CD14-positive monocyte (primary cell): ENCODE measurements at regions not wholly inside any gene's neighbourhood (a gene's known extent, or its start where the extent isn't known, plus 50 kb on each side); places are given as distances from the start of the nearest gene placed in this dataset.
"Not testable (repeated sequence)": the region's sequence is repeated elsewhere in the genome, so short reads cannot be mapped to it uniquely, and the experiment has no call there.

Experiments used
- DNase-seq, 3 donors: peaks; one replicate each; pipeline ENCODE4 v3.0.0-alpha.2; 2011 to 2022
- H2AFZ ChIP-seq: 2 replicates; pipeline ENCODE4 v1.6.0; 2012; ENCODE audit warnings: mild to moderate bottlenecking, low read depth, low read length, inconsistent platforms; ENCODE audit not compliant: insufficient read depth, poor library complexity, severe bottlenecking
- H3K27ac ChIP-seq, 2 donors: 1 replicate in 1 of 2; 2 replicates in 1 of 2; pipeline ENCODE4 v1.5.1; 2012 to 2013; ENCODE audit warnings: low read length in 2 of 2, control low read depth in 1 of 2, inconsistent platforms in 1 of 2, low read depth in 1 of 2, mild to moderate bottlenecking in 1 of 2
- H3K27me3 ChIP-seq, 2 donors: one replicate each; pipeline versions ENCODE4 v1.6.0 to v1.6.1; 2011 to 2013; ENCODE audit warnings: low read length in 2 of 2; ENCODE audit not compliant: control insufficient read depth in 2 of 2, insufficient read depth in 2 of 2
- H3K36me3 ChIP-seq, 2 donors: replicated peaks in 1 of 2; 1 replicate in 1 of 2; 2 replicates in 1 of 2; pipeline versions ENCODE4 v1.5.1 to v1.6.1; 2012 to 2013; ENCODE audit warnings: low read length in 2 of 2, control low read depth in 1 of 2, inconsistent platforms in 1 of 2, mild to moderate bottlenecking in 1 of 2; ENCODE audit not compliant: insufficient read depth in 2 of 2, control insufficient read depth in 1 of 2
- H3K4me1 ChIP-seq, 2 donors: 1 replicate in 1 of 2; 2 replicates in 1 of 2; pipeline versions ENCODE4 v1.5.1 to v1.6.1; 2012 to 2013; ENCODE audit warnings: low read length in 2 of 2, control low read depth in 1 of 2, inconsistent platforms in 1 of 2, mild to moderate bottlenecking in 1 of 2, moderate library complexity in 1 of 2; ENCODE audit not compliant: insufficient read depth in 2 of 2, control insufficient read depth in 1 of 2
- H3K4me2 ChIP-seq: replicated peaks from 2 replicates; pipeline ENCODE3; 2012; ENCODE audit warnings: low read length, moderate library complexity, mild to moderate bottlenecking; ENCODE audit not compliant: poor library complexity, severe bottlenecking; ENCODE audit errors: extremely low read depth
- H3K4me3 ChIP-seq, 3 experiments: fragments of 200-600 bp in 1 of 3; sonication (generic) in 1 of 3; replicated peaks in 1 of 3; 1 replicate in 2 of 3; 2 replicates in 1 of 3; pipeline ENCODE4 v1.5.1; 2011 to 2013; ENCODE audit warnings: low read length in 3 of 3, mild to moderate bottlenecking in 3 of 3, control low read depth in 2 of 3, low read depth in 2 of 3, inconsistent platforms in 1 of 3, moderate library complexity in 1 of 3
- H3K79me2 ChIP-seq: 2 replicates; pipeline ENCODE4 v1.6.0; 2012; ENCODE audit warnings: mild to moderate bottlenecking, control low read depth, inconsistent platforms, low read length, moderate library complexity; ENCODE audit not compliant: insufficient read depth
- H3K9ac ChIP-seq: 2 replicates; pipeline ENCODE4 v1.6.0; 2017; ENCODE audit warnings: low read length, mild to moderate bottlenecking; ENCODE audit not compliant: insufficient read depth, poor library complexity, severe bottlenecking
- H3K9me3 ChIP-seq, 2 donors: replicated peaks in 1 of 2; 1 replicate in 1 of 2; 2 replicates in 1 of 2; pipeline versions ENCODE4 v1.5.1 to v1.6.1; 2012 to 2013; ENCODE audit warnings: low read length in 2 of 2, control low read depth in 1 of 2; ENCODE audit not compliant: control insufficient read depth in 1 of 2, insufficient read depth in 1 of 2
- H4K20me1 ChIP-seq: 2 replicates; pipeline ENCODE4 v1.6.0; 2012; ENCODE audit warnings: mild to moderate bottlenecking, low read length, control low read depth, moderate library complexity; ENCODE audit not compliant: insufficient read depth
- H3K27ac Mint-ChIP-seq, 7 donors: one replicate each; pipeline ENCODE4 v1.8.0; 2020; ENCODE audit warnings: mild to moderate bottlenecking in 7 of 7, mixed read lengths in 7 of 7, moderate library complexity in 6 of 7, inconsistent platforms in 2 of 7
- H3K27me3 Mint-ChIP-seq, 3 donors: one replicate each; pipeline ENCODE4 v1.8.0; 2021 to 2022; ENCODE audit warnings: low read depth in 3 of 3, mild to moderate bottlenecking in 3 of 3, mixed read lengths in 3 of 3, moderate library complexity in 3 of 3, inconsistent platforms in 1 of 3
- H3K36me3 Mint-ChIP-seq, 2 donors: one replicate each; pipeline ENCODE4 v1.8.0; 2020; ENCODE audit warnings: mixed read lengths in 2 of 2, inconsistent platforms in 1 of 2, mild to moderate bottlenecking in 1 of 2
- H3K4me1 Mint-ChIP-seq: one replicate; pipeline ENCODE4 v1.8.0; 2020; ENCODE audit warnings: mild to moderate bottlenecking, mixed read lengths
- H3K4me3 Mint-ChIP-seq, 2 donors: one replicate each; pipeline ENCODE4 v1.8.0; 2020; ENCODE audit warnings: mild to moderate bottlenecking in 2 of 2, mixed read lengths in 2 of 2, moderate library complexity in 1 of 2
- H3K9me3 Mint-ChIP-seq, 7 donors: one replicate each; pipeline ENCODE4 v1.8.0; 2020 to 2022; ENCODE audit warnings: mixed read lengths in 7 of 7, mild to moderate bottlenecking in 6 of 7, moderate library complexity in 6 of 7, inconsistent platforms in 2 of 7
- WGBS: methylation state at CpG from one replicate; pipeline ENCODE4 v1.1.5; 2013; ENCODE audit warnings: missing lambda C conversion rate; ENCODE audit not compliant: insufficient coverage; 5-methylcytosine and 5-hydroxymethylcytosine counted together
- intact Hi-C, 2 donors: fragments of 100-400 bp; cut with micrococcal nuclease; formaldehyde crosslinking; loops; one replicate each; pipeline versions ENCODE4 v1.15.0 to v1.15.1; 2023
- TF ChIP-seq, protein P1 (sequence below): fragments of 200-600 bp; IDR thresholded peaks from one replicate; pipeline ENCODE4 v1.8.0; 2022; ENCODE audit warnings: antibody characterized with exemption, mild to moderate bottlenecking

DNA sequence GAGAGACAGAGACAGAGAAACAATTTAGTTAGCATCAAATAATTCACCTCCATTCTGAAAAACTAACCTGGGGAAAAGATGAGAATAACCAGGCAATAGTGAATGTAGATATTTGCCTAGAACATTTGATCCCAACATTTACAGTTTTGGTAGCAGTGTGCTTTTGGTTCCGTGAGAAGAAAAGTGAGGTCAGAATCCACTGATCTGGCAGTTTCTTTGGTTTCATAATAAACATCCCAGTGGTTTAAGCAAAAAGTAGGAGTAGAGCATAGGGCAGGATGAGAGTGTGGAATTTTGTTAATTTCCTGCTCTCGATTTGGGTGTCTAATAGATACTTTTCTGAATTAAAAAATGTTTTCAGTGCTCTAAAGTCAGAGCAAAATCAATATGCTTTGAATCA lies 887.0 kb downstream of the NR2F1-AS1 start:
- no peak for DNase-seq
- H3K27me3 ChIP-seq, result no peaks in the 10 kb centered on the region
- H4K20me1 ChIP-seq, result no peaks in the 10 kb centered on the region
- no peak overlapping the region for H3K4me3 ChIP-seq
- TF ChIP-seq, protein P1, sequence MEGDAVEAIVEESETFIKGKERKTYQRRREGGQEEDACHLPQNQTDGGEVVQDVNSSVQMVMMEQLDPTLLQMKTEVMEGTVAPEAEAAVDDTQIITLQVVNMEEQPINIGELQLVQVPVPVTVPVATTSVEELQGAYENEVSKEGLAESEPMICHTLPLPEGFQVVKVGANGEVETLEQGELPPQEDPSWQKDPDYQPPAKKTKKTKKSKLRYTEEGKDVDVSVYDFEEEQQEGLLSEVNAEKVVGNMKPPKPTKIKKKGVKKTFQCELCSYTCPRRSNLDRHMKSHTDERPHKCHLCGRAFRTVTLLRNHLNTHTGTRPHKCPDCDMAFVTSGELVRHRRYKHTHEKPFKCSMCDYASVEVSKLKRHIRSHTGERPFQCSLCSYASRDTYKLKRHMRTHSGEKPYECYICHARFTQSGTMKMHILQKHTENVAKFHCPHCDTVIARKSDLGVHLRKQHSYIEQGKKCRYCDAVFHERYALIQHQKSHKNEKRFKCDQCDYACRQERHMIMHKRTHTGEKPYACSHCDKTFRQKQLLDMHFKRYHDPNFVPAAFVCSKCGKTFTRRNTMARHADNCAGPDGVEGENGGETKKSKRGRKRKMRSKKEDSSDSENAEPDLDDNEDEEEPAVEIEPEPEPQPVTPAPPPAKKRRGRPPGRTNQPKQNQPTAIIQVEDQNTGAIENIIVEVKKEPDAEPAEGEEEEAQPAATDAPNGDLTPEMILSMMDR, result no peak
- Mint-ChIP-seq H3K27ac (no peak overlapping the region), H3K27me3 (peaks cover 0 to 3% (median 0%) of the 10 kb centered on the region in 3 donors), H3K4me1 (no peaks in the 10 kb centered on the region), H3K36me3 (no peaks in the 10 kb centered on the region), H3K4me3 (no peak overlapping the region), H3K9me3 (peaks cover 0 to 5% (median 0%) of the 10 kb centered on the region in 7 donors)
- no peaks in the 10 kb centered on the region for H3K4me1 ChIP-seq
- H3K36me3 ChIP-seq, result no peaks in the 10 kb centered on the region
- H3K9me3 ChIP-seq, result peaks cover 4 to 5% of the 10 kb centered on the region in 2 donors
- no peak overlapping the region for H3K9ac ChIP-seq
- no peaks in the 10 kb centered on the region for H3K79me2 ChIP-seq
- intact Hi-C loops, result no loop called here
- no peak overlapping the region for H3K27ac ChIP-seq
- H3K4me2 ChIP-seq, result no peak overlapping the region
- H2AFZ ChIP-seq, result no peak overlapping the region
- 50% methylated on average over 1 of the region's 2 CpGs for WGBS

DNA sequence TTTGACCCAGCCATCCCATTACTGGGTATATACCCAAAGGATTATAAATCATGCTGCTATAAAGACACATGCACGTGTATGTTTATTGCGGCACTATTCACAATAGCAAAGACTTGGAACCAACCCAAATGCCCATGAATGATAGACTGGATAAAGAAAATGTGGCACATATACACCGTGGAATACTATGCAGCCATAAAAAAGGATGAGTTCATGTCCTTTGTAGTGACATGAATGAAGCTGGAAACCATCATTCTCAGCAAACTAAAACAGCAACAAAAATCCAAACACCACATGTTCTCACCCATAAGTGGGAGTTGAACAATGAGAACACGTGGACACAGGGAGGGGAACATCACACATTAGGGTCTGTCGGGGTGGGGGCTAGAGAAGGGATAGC lies 889.1 kb downstream of the NR2F1-AS1 start:
- H3K4me1 Mint-ChIP-seq, H3K4me1 ChIP-seq, H3K4me3 Mint-ChIP-seq, H3K27me3 ChIP-seq, H2AFZ ChIP-seq, H3K36me3 ChIP-seq, H3K9ac ChIP-seq, H3K4me3 ChIP-seq, H3K27me3 Mint-ChIP-seq, H3K27ac ChIP-seq, H3K36me3 Mint-ChIP-seq, H3K9me3 ChIP-seq, H3K4me2 ChIP-seq, H3K79me2 ChIP-seq, intact Hi-C loops, H3K9me3 Mint-ChIP-seq, DNase-seq, H4K20me1 ChIP-seq, H3K27ac Mint-ChIP-seq: not testable (repeated sequence)
- WGBS, result no CpG with 5 or more reads among the region's 5 CpGs
